ENCODE measurements at regions not wholly inside any gene's neighbourhood (a gene's known extent, or its start where the extent isn't known, plus 50 kb on each side); places are given as distances from the start of the nearest gene placed in this dataset.

DNA sequence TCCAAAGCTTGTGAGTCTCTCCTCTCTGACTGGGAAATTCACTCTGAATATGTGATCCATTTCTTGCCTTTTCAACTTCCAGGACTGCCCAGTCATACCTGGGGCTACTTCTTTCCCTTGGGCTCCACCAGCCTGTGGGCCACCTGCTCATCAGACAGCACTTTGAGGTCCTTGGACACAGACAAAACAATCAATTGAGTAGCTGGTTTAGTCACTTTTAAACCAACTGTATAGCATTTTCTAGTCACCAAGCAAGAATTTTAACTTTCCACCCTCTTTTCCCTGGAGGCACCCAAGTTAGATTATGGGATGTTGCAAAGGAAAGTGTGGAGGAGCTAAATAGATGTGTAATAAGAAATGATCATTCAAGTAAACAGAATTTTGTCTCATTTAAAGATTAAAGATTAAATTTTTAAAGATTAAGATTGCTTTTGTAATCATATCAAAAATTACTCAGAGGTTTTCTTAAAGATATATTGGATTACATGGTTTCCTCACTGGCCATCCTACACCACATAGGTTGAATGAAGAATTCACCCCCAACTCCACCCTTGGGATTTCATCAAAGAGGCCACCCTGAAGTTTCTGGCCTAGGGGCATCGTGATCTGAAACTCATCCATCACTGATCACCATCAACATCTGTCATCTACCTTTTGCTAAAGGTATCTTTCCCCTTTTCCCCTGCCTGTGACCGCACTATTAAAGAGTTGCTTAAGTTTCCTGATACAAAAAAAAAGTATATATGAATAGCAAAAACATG lies 219.2 kb upstream of the NR5A2 start:
- H3K36me3 ChIP-seq = no peaks in the 10 kb centered on the region
- intact Hi-C loops (cut with DNase I) = no loop called here
- no peaks in the 10 kb centered on the region for H3K4me1 ChIP-seq
- DNase-seq (ENCODE audit: extremely low spot score in 2 of 2) = no peak
- no peak for TF ChIP-seq POLR2AphosphoS5 (IDR thresholded peaks at IDR 0.05; ENCODE audit: insufficient read depth in 1 of 2, low read depth in 1 of 2)
- no peak for TF ChIP-seq POLR2A (IDR thresholded peaks at IDR 0.05)
- TF ChIP-seq CTCF (IDR thresholded peaks at IDR 0.05) = no peak
- H3K27me3 ChIP-seq = no peaks in the 10 kb centered on the region
- H3K4me3 ChIP-seq = no peak overlapping the region
- no peak overlapping the region for H3K27ac ChIP-seq
- H3K9me3 ChIP-seq = no peaks in the 10 kb centered on the region

DNA sequence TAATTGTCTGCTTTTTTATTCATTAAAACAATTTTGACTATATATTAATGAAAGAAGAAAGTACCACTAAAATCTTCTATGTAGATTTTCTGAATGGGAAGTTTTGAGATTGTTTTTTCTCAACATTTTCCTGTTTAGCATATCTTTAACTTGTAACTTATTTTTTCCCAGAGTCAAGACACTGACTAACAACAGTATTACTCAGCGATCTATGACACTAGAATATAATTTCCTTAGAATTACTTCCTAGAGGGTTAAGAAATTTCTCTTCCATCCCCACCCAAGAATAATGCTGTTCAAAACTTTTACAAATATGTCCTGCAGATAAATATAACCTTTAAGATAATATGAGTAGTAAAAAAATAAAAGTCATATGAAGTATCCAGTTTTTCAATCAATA lies 218.2 kb upstream of the NR5A2 start:
- H3K4me3 ChIP-seq = no peak overlapping the region
- no peak for DNase-seq (ENCODE audit: extremely low spot score in 2 of 2)
- H3K4me1 ChIP-seq = no peaks in the 10 kb centered on the region
- no peaks in the 10 kb centered on the region for H3K27me3 ChIP-seq
- H3K27ac ChIP-seq = no peak overlapping the region
- no peaks in the 10 kb centered on the region for H3K9me3 ChIP-seq
- TF ChIP-seq POLR2AphosphoS5 (IDR thresholded peaks at IDR 0.05; ENCODE audit: insufficient read depth in 1 of 2, low read depth in 1 of 2) (no peak), POLR2A (IDR thresholded peaks at IDR 0.05) (no peak), CTCF (IDR thresholded peaks at IDR 0.05) (no peak)
- no peaks in the 10 kb centered on the region for H3K36me3 ChIP-seq
- intact Hi-C loops (cut with DNase I) = no loop called here

DNA sequence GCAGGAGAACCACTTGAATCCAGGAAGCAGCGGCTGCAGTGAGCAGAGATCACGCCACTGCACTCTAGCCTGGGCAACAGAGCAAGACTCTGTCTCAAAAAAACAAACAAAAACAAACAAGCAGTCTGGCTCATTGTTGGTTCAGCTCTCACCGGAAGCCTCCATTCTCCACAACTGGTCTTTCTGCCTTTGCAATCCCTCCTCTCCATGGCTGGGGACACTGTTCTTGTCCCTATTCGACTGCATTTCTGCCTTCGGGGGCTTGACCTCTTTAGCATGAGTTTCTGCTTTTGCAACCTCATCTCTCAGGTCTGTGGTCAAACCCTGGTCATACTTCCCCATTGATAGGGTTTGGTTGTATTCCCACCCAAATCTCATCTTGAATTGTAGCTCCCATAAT lies 216.3 kb upstream of the NR5A2 start:
- TF ChIP-seq POLR2AphosphoS5 (IDR thresholded peaks at IDR 0.05; ENCODE audit: insufficient read depth in 1 of 2, low read depth in 1 of 2) (no peak), CTCF (IDR thresholded peaks at IDR 0.05) (no peak), POLR2A (IDR thresholded peaks at IDR 0.05) (no peak)
- intact Hi-C loops (cut with DNase I) = no loop called here
- H3K36me3 ChIP-seq = no peaks in the 10 kb centered on the region
- no peak overlapping the region for H3K27ac ChIP-seq
- H3K4me3 ChIP-seq = no peak overlapping the region
- no peaks in the 10 kb centered on the region for H3K27me3 ChIP-seq
- DNase-seq (ENCODE audit: extremely low spot score in 2 of 2) = no peak
- no peaks in the 10 kb centered on the region for H3K9me3 ChIP-seq
- H3K4me1 ChIP-seq = no peaks in the 10 kb centered on the region

DNA sequence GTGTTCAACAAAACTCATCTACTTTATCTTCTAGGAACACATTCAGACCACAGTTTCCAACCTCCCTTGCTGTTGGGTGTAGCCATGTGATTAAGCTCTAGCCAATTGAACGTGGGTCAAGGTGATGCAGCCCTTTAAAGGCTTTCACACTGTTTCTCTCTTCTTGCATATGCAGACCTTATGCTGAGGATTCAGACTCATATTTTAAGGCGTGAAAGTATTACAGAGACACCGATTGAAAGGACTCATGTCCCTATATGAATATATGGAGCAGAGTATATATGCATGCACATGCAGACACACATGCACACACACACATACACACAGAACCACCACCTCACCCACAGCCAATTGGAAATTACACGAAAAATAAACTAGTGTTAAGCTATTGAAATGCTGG lies 214.3 kb upstream of the NR5A2 start:
- no peaks in the 10 kb centered on the region for H3K27me3 ChIP-seq
- TF ChIP-seq POLR2AphosphoS5 (IDR thresholded peaks at IDR 0.05; ENCODE audit: insufficient read depth in 1 of 2, low read depth in 1 of 2) = no peak
- TF ChIP-seq CTCF (IDR thresholded peaks at IDR 0.05) = no peak
- TF ChIP-seq POLR2A (IDR thresholded peaks at IDR 0.05) = no peak
- no peaks in the 10 kb centered on the region for H3K9me3 ChIP-seq
- intact Hi-C loops (cut with DNase I) = no loop called here
- H3K27ac ChIP-seq = no peak overlapping the region
- DNase-seq (ENCODE audit: extremely low spot score in 2 of 2) = no peak
- H3K4me3 ChIP-seq = no peak overlapping the region
- no peaks in the 10 kb centered on the region for H3K36me3 ChIP-seq
- H3K4me1 ChIP-seq = no peaks in the 10 kb centered on the region

GRCh38 chr1:199815947-199816346 lies 211.6 kb upstream of the NR5A2 start:
- no peak for DNase-seq (ENCODE audit: extremely low spot score in 2 of 2)
- H3K4me1 ChIP-seq = no peaks in the 10 kb centered on the region
- H3K9me3 ChIP-seq = no peaks in the 10 kb centered on the region
- intact Hi-C loops (cut with DNase I) = no loop called here
- H3K27me3 ChIP-seq = no peaks in the 10 kb centered on the region
- H3K4me3 ChIP-seq = no peak overlapping the region
- H3K27ac ChIP-seq = no peak overlapping the region
- no peaks in the 10 kb centered on the region for H3K36me3 ChIP-seq
- TF ChIP-seq POLR2AphosphoS5 (IDR thresholded peaks at IDR 0.05; ENCODE audit: insufficient read depth in 1 of 2, low read depth in 1 of 2) = no peak
- TF ChIP-seq CTCF (IDR thresholded peaks at IDR 0.05) = no peak
- no peak for TF ChIP-seq POLR2A (IDR thresholded peaks at IDR 0.05)

Data from vagina (tissue), 2 donors.